ENCODE measurements at regions not wholly inside any gene's neighbourhood (a gene's known extent, or its start where the extent isn't known, plus 50 kb on each side); places are given as distances from the start of the nearest gene placed in this dataset.

- intact Hi-C loops (cut with DNase I; ENCODE audit: low total_unique reads), result no loop called here
- no peak for DNase-seq (ENCODE audit: low spot score in 2 of 2)
- Histone ChIP-seq H3K27ac (no peak overlapping the region), H3K27me3 (no peaks in the 10 kb centered on the region), H3K9me3 (peaks cover 0 to under 1% of the 10 kb centered on the region in 2 donors), H3K36me3 (no peaks in the 10 kb centered on the region), H3K4me1 (no peaks in the 10 kb centered on the region), H3K4me3 (no peak overlapping the region)
- TF ChIP-seq CTCF (IDR thresholded peaks at IDR 0.05) (no peak), POLR2AphosphoS5 (IDR thresholded peaks at IDR 0.05) (no peak), POLR2A (IDR thresholded peaks at IDR 0.05) (no peak)
Measured at GRCh38 chr5:27434335-27434734, 395.9 kb upstream of the CDH9 start.

GRCh38 chr5:27414099-27414498, 375.7 kb upstream of the CDH9 start:
- TF ChIP-seq POLR2A (IDR thresholded peaks at IDR 0.05), result no peak
- TF ChIP-seq CTCF (IDR thresholded peaks at IDR 0.05), result no peak
- intact Hi-C loops (cut with DNase I; ENCODE audit: low total_unique reads), result no loop called here
- peaks cover 0 to 4% of the 10 kb centered on the region in 2 donors for H3K9me3 ChIP-seq
- H3K4me1 ChIP-seq, result no peaks in the 10 kb centered on the region
- no peak overlapping the region for H3K4me3 ChIP-seq
- no peaks in the 10 kb centered on the region for H3K36me3 ChIP-seq
- no peaks in the 10 kb centered on the region for H3K27me3 ChIP-seq
- DNase-seq (ENCODE audit: low spot score in 2 of 2), result no peak
- no peak overlapping the region for H3K27ac ChIP-seq

- no peaks in the 10 kb centered on the region for H3K4me1 ChIP-seq
- no peak overlapping the region for H3K27ac ChIP-seq
- H3K9me3 ChIP-seq, result peaks cover 0 to 4% of the 10 kb centered on the region in 2 donors
- no peak for DNase-seq (ENCODE audit: low spot score in 2 of 2)
- intact Hi-C loops (cut with DNase I; ENCODE audit: low total_unique reads), result no loop called here
- H3K27me3 ChIP-seq, result no peaks in the 10 kb centered on the region
- TF ChIP-seq POLR2AphosphoS5 (IDR thresholded peaks at IDR 0.05) (no peak), POLR2A (IDR thresholded peaks at IDR 0.05) (no peak), CTCF (IDR thresholded peaks at IDR 0.05) (no peak)
- H3K36me3 ChIP-seq, result no peaks in the 10 kb centered on the region
- H3K4me3 ChIP-seq, result no peak overlapping the region
Measured at GRCh38 chr5:27412384-27412783, 374.0 kb upstream of the CDH9 start.

DNA sequence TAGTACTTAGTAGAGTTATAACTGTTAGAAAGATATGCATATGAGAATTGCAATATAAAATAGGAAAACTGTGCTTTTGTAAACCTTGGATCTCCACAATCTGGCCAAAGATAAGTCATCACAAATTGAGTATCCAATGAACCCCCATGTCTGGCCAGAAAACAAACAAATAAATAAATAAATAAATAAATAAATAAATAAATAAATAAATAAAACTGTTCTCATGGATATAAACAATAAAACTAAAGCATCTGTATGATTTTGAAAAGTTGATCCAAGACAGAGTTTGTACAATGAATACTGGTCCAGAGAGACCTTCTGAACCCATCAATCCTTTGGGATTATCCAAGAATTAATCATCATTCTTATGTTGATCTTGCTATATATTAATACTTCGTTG, 367.6 kb upstream of the CDH9 start:
- TF ChIP-seq POLR2AphosphoS5 (IDR thresholded peaks at IDR 0.05) (no peak), POLR2A (IDR thresholded peaks at IDR 0.05) (no peak), CTCF (IDR thresholded peaks at IDR 0.05) (no peak)
- Histone ChIP-seq H3K36me3 (no peaks in the 10 kb centered on the region), H3K9me3 (no peaks in the 10 kb centered on the region), H3K27me3 (no peaks in the 10 kb centered on the region), H3K4me3 (no peak overlapping the region), H3K4me1 (no peaks in the 10 kb centered on the region), H3K27ac (no peak overlapping the region)
- no peak for DNase-seq (ENCODE audit: low spot score in 2 of 2)
- intact Hi-C loops (cut with DNase I; ENCODE audit: low total_unique reads), result no loop called here

DNA sequence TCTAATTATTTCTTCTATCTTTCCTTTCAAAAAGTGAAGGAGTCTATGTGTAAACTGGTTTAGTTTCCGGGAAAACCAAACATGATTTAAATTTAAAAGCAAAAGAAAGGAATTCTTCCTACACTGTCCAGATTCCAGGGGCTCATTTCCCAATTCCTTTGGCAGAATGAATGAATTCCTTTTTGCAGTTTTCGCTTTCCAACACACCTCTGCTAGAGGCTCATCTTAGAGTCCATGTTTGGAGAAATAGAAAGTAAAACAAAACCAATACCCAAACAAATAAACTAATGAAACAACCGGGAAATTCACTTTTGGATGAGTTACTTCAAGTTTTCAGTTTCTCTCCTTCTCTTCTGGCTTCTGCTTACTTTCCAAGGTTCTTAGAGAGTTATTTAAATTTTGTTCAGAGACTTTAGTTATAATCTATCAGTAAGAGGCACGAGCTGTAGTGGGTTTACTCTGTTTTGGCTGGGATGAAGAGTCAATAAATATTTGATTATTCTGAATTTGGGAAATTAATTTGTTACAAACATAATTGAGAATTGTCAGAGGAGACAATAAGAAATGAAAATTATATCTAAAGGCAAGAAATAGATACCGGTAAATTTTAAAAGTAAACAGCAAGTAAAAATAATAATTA, 365.0 kb upstream of the CDH9 start:
- H3K27me3 ChIP-seq, result no peaks in the 10 kb centered on the region
- H3K4me1 ChIP-seq, result no peaks in the 10 kb centered on the region
- DNase-seq (ENCODE audit: low spot score in 2 of 2), result no peak
- TF ChIP-seq POLR2A (IDR thresholded peaks at IDR 0.05) (no peak), CTCF (IDR thresholded peaks at IDR 0.05) (no peak), POLR2AphosphoS5 (IDR thresholded peaks at IDR 0.05) (no peak)
- intact Hi-C loops (cut with DNase I; ENCODE audit: low total_unique reads), result no loop called here
- no peaks in the 10 kb centered on the region for H3K9me3 ChIP-seq
- H3K27ac ChIP-seq, result no peak overlapping the region
- H3K4me3 ChIP-seq, result peak overlapping the region in 2 of 3 donors; percentile 24 to 39
- no peaks in the 10 kb centered on the region for H3K36me3 ChIP-seq
